CD14-positive monocyte (primary cell): ENCODE measurements at regions not wholly inside any gene's neighbourhood (a gene's known extent, or its start where the extent isn't known, plus 50 kb on each side); places are given as distances from the start of the nearest gene placed in this dataset.

Experiments used
- DNase-seq, 3 donors: peaks; one replicate each; pipeline ENCODE4 v3.0.0-alpha.2; 2011 to 2022
- H2AFZ ChIP-seq: 2 replicates; pipeline ENCODE4 v1.6.0; 2012; ENCODE audit warnings: mild to moderate bottlenecking, low read depth, low read length, inconsistent platforms; ENCODE audit not compliant: insufficient read depth, poor library complexity, severe bottlenecking
- H3K27ac ChIP-seq, 2 donors: 1 replicate in 1 of 2; 2 replicates in 1 of 2; pipeline ENCODE4 v1.5.1; 2012 to 2013; ENCODE audit warnings: low read length in 2 of 2, control low read depth in 1 of 2, inconsistent platforms in 1 of 2, low read depth in 1 of 2, mild to moderate bottlenecking in 1 of 2
- H3K27me3 ChIP-seq, 2 donors: one replicate each; pipeline versions ENCODE4 v1.6.0 to v1.6.1; 2011 to 2013; ENCODE audit warnings: low read length in 2 of 2; ENCODE audit not compliant: control insufficient read depth in 2 of 2, insufficient read depth in 2 of 2
- H3K36me3 ChIP-seq, 2 donors: replicated peaks in 1 of 2; 1 replicate in 1 of 2; 2 replicates in 1 of 2; pipeline versions ENCODE4 v1.5.1 to v1.6.1; 2012 to 2013; ENCODE audit warnings: low read length in 2 of 2, control low read depth in 1 of 2, inconsistent platforms in 1 of 2, mild to moderate bottlenecking in 1 of 2; ENCODE audit not compliant: insufficient read depth in 2 of 2, control insufficient read depth in 1 of 2
- H3K4me1 ChIP-seq, 2 donors: 1 replicate in 1 of 2; 2 replicates in 1 of 2; pipeline versions ENCODE4 v1.5.1 to v1.6.1; 2012 to 2013; ENCODE audit warnings: low read length in 2 of 2, control low read depth in 1 of 2, inconsistent platforms in 1 of 2, mild to moderate bottlenecking in 1 of 2, moderate library complexity in 1 of 2; ENCODE audit not compliant: insufficient read depth in 2 of 2, control insufficient read depth in 1 of 2
- H3K4me2 ChIP-seq: replicated peaks from 2 replicates; pipeline ENCODE3; 2012; ENCODE audit warnings: low read length, moderate library complexity, mild to moderate bottlenecking; ENCODE audit not compliant: poor library complexity, severe bottlenecking; ENCODE audit errors: extremely low read depth
- H3K4me3 ChIP-seq, 3 experiments: fragments of 200-600 bp in 1 of 3; sonication (generic) in 1 of 3; replicated peaks in 1 of 3; 1 replicate in 2 of 3; 2 replicates in 1 of 3; pipeline ENCODE4 v1.5.1; 2011 to 2013; ENCODE audit warnings: low read length in 3 of 3, mild to moderate bottlenecking in 3 of 3, control low read depth in 2 of 3, low read depth in 2 of 3, inconsistent platforms in 1 of 3, moderate library complexity in 1 of 3
- H3K79me2 ChIP-seq: 2 replicates; pipeline ENCODE4 v1.6.0; 2012; ENCODE audit warnings: mild to moderate bottlenecking, control low read depth, inconsistent platforms, low read length, moderate library complexity; ENCODE audit not compliant: insufficient read depth
- H3K9ac ChIP-seq: 2 replicates; pipeline ENCODE4 v1.6.0; 2017; ENCODE audit warnings: low read length, mild to moderate bottlenecking; ENCODE audit not compliant: insufficient read depth, poor library complexity, severe bottlenecking
- H3K9me3 ChIP-seq, 2 donors: replicated peaks in 1 of 2; 1 replicate in 1 of 2; 2 replicates in 1 of 2; pipeline versions ENCODE4 v1.5.1 to v1.6.1; 2012 to 2013; ENCODE audit warnings: low read length in 2 of 2, control low read depth in 1 of 2; ENCODE audit not compliant: control insufficient read depth in 1 of 2, insufficient read depth in 1 of 2
- H4K20me1 ChIP-seq: 2 replicates; pipeline ENCODE4 v1.6.0; 2012; ENCODE audit warnings: mild to moderate bottlenecking, low read length, control low read depth, moderate library complexity; ENCODE audit not compliant: insufficient read depth
- H3K27ac Mint-ChIP-seq, 7 donors: one replicate each; pipeline ENCODE4 v1.8.0; 2020; ENCODE audit warnings: mild to moderate bottlenecking in 7 of 7, mixed read lengths in 7 of 7, moderate library complexity in 6 of 7, inconsistent platforms in 2 of 7
- H3K27me3 Mint-ChIP-seq, 3 donors: one replicate each; pipeline ENCODE4 v1.8.0; 2021 to 2022; ENCODE audit warnings: low read depth in 3 of 3, mild to moderate bottlenecking in 3 of 3, mixed read lengths in 3 of 3, moderate library complexity in 3 of 3, inconsistent platforms in 1 of 3
- H3K36me3 Mint-ChIP-seq, 2 donors: one replicate each; pipeline ENCODE4 v1.8.0; 2020; ENCODE audit warnings: mixed read lengths in 2 of 2, inconsistent platforms in 1 of 2, mild to moderate bottlenecking in 1 of 2
- H3K4me1 Mint-ChIP-seq: one replicate; pipeline ENCODE4 v1.8.0; 2020; ENCODE audit warnings: mild to moderate bottlenecking, mixed read lengths
- H3K4me3 Mint-ChIP-seq, 2 donors: one replicate each; pipeline ENCODE4 v1.8.0; 2020; ENCODE audit warnings: mild to moderate bottlenecking in 2 of 2, mixed read lengths in 2 of 2, moderate library complexity in 1 of 2
- H3K9me3 Mint-ChIP-seq, 7 donors: one replicate each; pipeline ENCODE4 v1.8.0; 2020 to 2022; ENCODE audit warnings: mixed read lengths in 7 of 7, mild to moderate bottlenecking in 6 of 7, moderate library complexity in 6 of 7, inconsistent platforms in 2 of 7
- CTCF ChIP-seq: fragments of 200-600 bp; IDR thresholded peaks from one replicate; pipeline ENCODE4 v1.8.0; 2022; ENCODE audit warnings: antibody characterized with exemption, mild to moderate bottlenecking
- WGBS: methylation state at CpG from one replicate; pipeline ENCODE4 v1.1.5; 2013; ENCODE audit warnings: missing lambda C conversion rate; ENCODE audit not compliant: insufficient coverage; 5-methylcytosine and 5-hydroxymethylcytosine counted together
- intact Hi-C, 2 donors: fragments of 100-400 bp; cut with micrococcal nuclease; formaldehyde crosslinking; loops; one replicate each; pipeline versions ENCODE4 v1.15.0 to v1.15.1; 2023

GRCh38 chr12:25670076-25671055 is 117.3 kb upstream of the LMNTD1 start:
- Mint-ChIP-seq H3K27me3 (no peaks in the 10 kb centered on the region), H3K36me3 (no peaks in the 10 kb centered on the region), H3K4me3 (no peak overlapping the region), H3K4me1 (no peaks in the 10 kb centered on the region), H3K9me3 (peaks cover 0 to 2% (median 0%) of the 10 kb centered on the region in 7 donors), H3K27ac (no peak overlapping the region)
- no peaks in the 10 kb centered on the region for H3K79me2 ChIP-seq
- no peaks in the 10 kb centered on the region for H4K20me1 ChIP-seq
- no peak for TF ChIP-seq CTCF
- no peak overlapping the region for H3K9ac ChIP-seq
- no peaks in the 10 kb centered on the region for H3K9me3 ChIP-seq
- no peak overlapping the region for H2AFZ ChIP-seq
- no peak overlapping the region for H3K4me3 ChIP-seq
- H3K4me1 ChIP-seq = no peaks in the 10 kb centered on the region
- no peak for DNase-seq
- 92% methylated on average over 3 of the region's 5 CpGs for WGBS
- no peak overlapping the region for H3K4me2 ChIP-seq
- no peaks in the 10 kb centered on the region for H3K27me3 ChIP-seq
- no peaks in the 10 kb centered on the region for H3K36me3 ChIP-seq
- H3K27ac ChIP-seq = no peak overlapping the region
- intact Hi-C loops = loop anchor here in 1 of 2 donors (10.0 kb wide), 1 partner anchor 114 kb away; no protein-coding TSS in a partner anchor

- Mint-ChIP-seq H3K4me3 (no peak overlapping the region), H3K27ac (no peak overlapping the region), H3K27me3 (no peaks in the 10 kb centered on the region), H3K36me3 (no peaks in the 10 kb centered on the region), H3K9me3 (peaks cover 0 to 2% (median 0%) of the 10 kb centered on the region in 7 donors), H3K4me1 (no peaks in the 10 kb centered on the region)
- intact Hi-C loops = loop anchor here in 1 of 2 donors (10.0 kb wide), 1 partner anchor 109 kb away; no protein-coding TSS in a partner anchor
- no peak overlapping the region for H3K4me2 ChIP-seq
- no peaks in the 10 kb centered on the region for H3K9me3 ChIP-seq
- H3K27ac ChIP-seq = no peak overlapping the region
- no peaks in the 10 kb centered on the region for H3K36me3 ChIP-seq
- no peaks in the 10 kb centered on the region for H3K4me1 ChIP-seq
- no peak for TF ChIP-seq CTCF
- no peaks in the 10 kb centered on the region for H3K27me3 ChIP-seq
- no peak for DNase-seq
- WGBS = 29% methylated on average over 2 of the region's 2 CpGs
- H3K79me2 ChIP-seq = no peaks in the 10 kb centered on the region
- H3K4me3 ChIP-seq = no peak overlapping the region
- no peaks in the 10 kb centered on the region for H4K20me1 ChIP-seq
- no peak overlapping the region for H3K9ac ChIP-seq
- H2AFZ ChIP-seq = no peak overlapping the region
Measured at GRCh38 chr12:25675808-25676207, 122.7 kb upstream of the LMNTD1 start.
